GM12878 (cell line): ENCODE measurements at regions not wholly inside any gene's neighbourhood (a gene's known extent, or its start where the extent isn't known, plus 50 kb on each side); places are given as distances from the start of the nearest gene placed in this dataset.

Source experiments
- ATAC-seq: fragments of 200-7000 bp; cut with Tn5 transposase; 3 replicates; pipeline ENCODE4 v1.9.1; 2020; ENCODE audit warnings: mild to moderate bottlenecking, moderate library complexity
- BruUV-seq: library from RNA; stranded (reverse); fragments of 400-500 nt; replicated peaks from 2 replicates; lab custom pipeline; 2021; lab: Mats Ljungman, UMichigan
- CTCF ChIA-PET: fragments of 300-600 bp; sonication (Branson Sonifier 250); formaldehyde crosslinking; extraction: SDS; loops from one replicate; lab custom pipeline; 2021; ENCODE audit warnings: inconsistent platforms; lab: Yijun Ruan, JAX
- POLR2A ChIA-PET: fragments of 350-600 bp; formaldehyde crosslinking; extraction: SDS; loops from one replicate; lab custom pipeline; 2021; ENCODE audit warnings: inconsistent platforms; lab: Charles Lee
- RAD21 ChIA-PET: fragments of 300-600 bp; sonication (Branson Sonifier 250); formaldehyde crosslinking; loops from one replicate; lab custom pipeline; 2023; ENCODE audit warnings: antibody characterized with exemption; ENCODE audit not compliant: unreplicated experiment; lab: Charles Lee
- SMC1A ChIA-PET: fragments of 300-600 bp; sonication (Branson Sonifier 250); formaldehyde crosslinking; loops from one replicate; lab custom pipeline; 2023; ENCODE audit not compliant: unreplicated experiment, uncharacterized antibody; lab: Charles Lee
- DNase-seq: peaks from one replicate; pipeline ENCODE4 v3.0.0-alpha.2; 2011; ENCODE audit warnings: low read depth, low spot score
- FAIRE-seq: peaks from 3 replicates; lab custom pipeline; 2011; peaks lifted over from hg19 to GRCh38; lab: Jason Lieb, UNC
- H2AFZ ChIP-seq: 2 replicates; pipeline ENCODE4 v1.6.0; 2011; ENCODE audit warnings: low read depth, low read length, control low read depth; ENCODE audit not compliant: control insufficient read depth
- H3K27ac ChIP-seq: 2 replicates; pipeline ENCODE4 v1.5.1; 2011; ENCODE audit warnings: control low read depth; ENCODE audit not compliant: control insufficient read depth, insufficient read depth
- H3K27me3 ChIP-seq, 2 experiments: replicated peaks in 1 of 2; 2 replicates each; pipeline versions ENCODE4 v1.6.0 to v1.6.1; 2011; ENCODE audit warnings: low read length in 1 of 2; ENCODE audit not compliant: control insufficient read depth in 2 of 2, insufficient read depth in 2 of 2
- H3K36me3 ChIP-seq, 2 experiments: 2 replicates each; pipeline ENCODE4 v1.5.1; 2011; ENCODE audit warnings: low read length in 1 of 2; ENCODE audit not compliant: control insufficient read depth in 2 of 2, insufficient read depth in 2 of 2
- H3K4me1 ChIP-seq: 2 replicates; pipeline ENCODE4 v1.6.1; 2011; ENCODE audit warnings: mild to moderate bottlenecking, low read length, moderate library complexity, mixed read lengths; ENCODE audit not compliant: control insufficient read depth, insufficient read depth
- H3K4me2 ChIP-seq: 2 replicates; pipeline ENCODE4 v1.6.0; 2011; ENCODE audit warnings: control low read depth; ENCODE audit not compliant: control insufficient read depth, insufficient read depth
- H3K4me3 ChIP-seq: fragments of 200-600 bp; sonication (generic); 2 replicates; pipeline ENCODE4 v1.5.1; 2016
- H3K79me2 ChIP-seq: 2 replicates; pipeline ENCODE4 v1.6.0; 2011; ENCODE audit warnings: low read length; ENCODE audit not compliant: control insufficient read depth, insufficient read depth
- H3K9ac ChIP-seq: 2 replicates; pipeline ENCODE4 v1.8.0; 2011; ENCODE audit warnings: low read length, control low read depth, mixed read lengths; ENCODE audit not compliant: control insufficient read depth, insufficient read depth
- H3K9me3 ChIP-seq: replicated peaks from 3 replicates; pipeline ENCODE4 v1.5.1; 2011; ENCODE audit warnings: mild to moderate bottlenecking, low read length; ENCODE audit not compliant: control insufficient read depth, insufficient read depth
- H4K20me1 ChIP-seq: 2 replicates; pipeline ENCODE4 v1.6.0; 2011; ENCODE audit not compliant: control insufficient read depth, insufficient read depth
- ATF2 ChIP-seq: IDR thresholded peaks from 2 replicates; pipeline ENCODE4 v1.6.1; 2012; ENCODE audit warnings: low read length, inconsistent platforms
- CBX5 ChIP-seq: sonication (generic); IDR thresholded peaks from 2 replicates; pipeline ENCODE4 v1.6.1; 2016; ENCODE audit warnings: low read depth, moderate library complexity, mild to moderate bottlenecking, inconsistent platforms
- CTCF ChIP-seq, 3 experiments: IDR thresholded peaks in 2 of 3; conservative IDR thresholded peaks in 1 of 3; 2 replicates each; pipeline ENCODE4 v1.5.1; 2011; ENCODE audit warnings: low read depth in 3 of 3, low read length in 3 of 3, mild to moderate bottlenecking in 3 of 3, control low read depth in 2 of 3, moderate library complexity in 2 of 3, inconsistent platforms in 1 of 3, mixed read lengths in 1 of 3; ENCODE audit not compliant: control insufficient read depth in 2 of 3, insufficient read depth in 1 of 3; ENCODE audit errors: extremely low read depth in 1 of 3
- IRF4 ChIP-seq: IDR thresholded peaks from 2 replicates; pipeline ENCODE4 v1.6.1; 2011; ENCODE audit warnings: low read depth, low read length
- RAD21 ChIP-seq: IDR thresholded peaks from 2 replicates; pipeline ENCODE4 v1.6.1; 2011; ENCODE audit warnings: mild to moderate bottlenecking, low read depth, low read length, moderate library complexity; ENCODE audit not compliant: insufficient read depth
- SMC3 ChIP-seq: IDR thresholded peaks from 2 replicates; pipeline ENCODE4 v1.6.1; 2011; ENCODE audit warnings: low read length, improper control_type of control experiment, borderline replicate concordance
- TCF12 ChIP-seq: IDR thresholded peaks from 2 replicates; pipeline ENCODE4 v1.6.1; 2011; ENCODE audit warnings: low read depth, mild to moderate bottlenecking, low read length
- YY1 ChIP-seq: IDR thresholded peaks from 2 replicates; pipeline ENCODE4 v1.6.1; 2011; ENCODE audit warnings: low read depth, mild to moderate bottlenecking, low read length
- WGBS: methylation state at CpG from one replicate; pipeline ENCODE4 v1.1.6; 2016; ENCODE audit warnings: low lambda C conversion rate; ENCODE audit not compliant: insufficient replicate concordance, insufficient coverage; ENCODE audit errors: missing lambda C conversion rate; 5-methylcytosine and 5-hydroxymethylcytosine counted together
- in situ Hi-C: fragments of 300-500 bp; cut with MboI; formaldehyde crosslinking; loops from 9 replicates; pipeline ENCODE4 v1.14.3; 2018; ENCODE audit warnings: mixed read lengths
- intact Hi-C: fragments of 100-400 bp; cut with micrococcal nuclease; formaldehyde crosslinking; loops from one replicate; pipeline ENCODE4 v1.14.2; 2022; ENCODE audit not compliant: unreplicated experiment

- Histone ChIP-seq H3K4me3 (no peak overlapping the region), H3K36me3 (no peaks in the 10 kb centered on the region), H3K79me2 (no peaks in the 10 kb centered on the region), H3K4me1 (no peaks in the 10 kb centered on the region), H3K27ac (no peak overlapping the region), H3K4me2 (no peak overlapping the region), H3K27me3 (no peaks in the 10 kb centered on the region), H3K9me3 (no peaks in the 10 kb centered on the region), H4K20me1 (no peaks in the 10 kb centered on the region), H3K9ac (no peak overlapping the region), H2AFZ (no peak overlapping the region)
- ChIA-PET POLR2A (no interaction called here), CTCF (interaction anchor here (1.0 to 1.6 kb wide), 2 partner anchors 415 to 886 kb away, joined by 5 read pairs; no protein-coding TSS in a partner anchor), RAD21 (no interaction called here), SMC1A (no interaction called here)
- in situ Hi-C loops (loop anchor here (5.0 to 10.0 kb wide), 2 partner anchors 885 to 1277 kb away; partner anchors contain the start of gene EPHA4), intact Hi-C loops (loop anchor here (1.0 to 10.0 kb wide), 4 partner anchors 345 to 1280 kb away; no protein-coding TSS in a partner anchor)
- WGBS: 31% methylated on average over 15 of the region's 15 CpGs
- peak; percentile 85 for ATAC-seq
- no peak for TF ChIP-seq IRF4
- no peak for TF ChIP-seq CBX5
- no peak for TF ChIP-seq TCF12
- no peak for TF ChIP-seq ATF2
- peak; percentile 47; the same call in 1 of the 2 replicates for TF ChIP-seq YY1
- peak; percentile 84 for TF ChIP-seq SMC3
- TF ChIP-seq RAD21: peak; percentile 73
- TF ChIP-seq CTCF (IDR thresholded peaks at IDR 0.05 in 2 of 3, conservative IDR thresholded peaks at IDR 0.05 in 1 of 3; ENCODE audit: control insufficient read depth in 2 of 3, extremely low read depth in 1 of 3, insufficient read depth in 1 of 3, low read depth in 3 of 3, low read length in 3 of 3): peak; percentile 78 to 80 (median 78)
- DNase-seq: no peak
- no peak for FAIRE-seq
- BruUV-seq: no TSS peak
These were observed 884.8 kb downstream of the EPHA4 start for GRCh38 chr2:220687231-220687843.
